ENCODE measurements at regions not wholly inside any gene's neighbourhood (a gene's known extent, or its start where the extent isn't known, plus 50 kb on each side); places are given as distances from the start of the nearest gene placed in this dataset.

- TF ChIP-seq POLR2A (IDR thresholded peaks at IDR 0.05) (no peak), CTCF (IDR thresholded peaks at IDR 0.05) (no peak)
These were observed 202.6 kb upstream of the HEY2 start for GRCh38 chr6:125546841-125547251.

Measured in lower leg skin (tissue), 3 donors.